Uterus (tissue), 3 donors: ENCODE measurements at regions not wholly inside any gene's neighbourhood (a gene's known extent, or its start where the extent isn't known, plus 50 kb on each side); places are given as distances from the start of the nearest gene placed in this dataset.

Experiments
- DNase-seq, 2 donors: peaks; one replicate each; pipeline ENCODE4 v3.0.0-alpha.2; 2019 to 2020
- H3K27ac ChIP-seq, 2 donors: fragments of 200-600 bp; sonication (generic); 1 replicate in 1 of 2; 2 replicates in 1 of 2; pipeline ENCODE4 v1.5.1; 2016 to 2018
- H3K27me3 ChIP-seq, 2 donors: fragments of 200-600 bp; sonication (generic); one replicate each; pipeline ENCODE4 v1.5.1; 2018 to 2019; ENCODE audit warnings: control low read depth in 1 of 2
- H3K36me3 ChIP-seq, 2 donors: fragments of 200-600 bp; sonication (generic); one replicate each; pipeline ENCODE4 v1.5.1; 2019; ENCODE audit warnings: control low read depth in 1 of 2
- H3K4me1 ChIP-seq, 2 donors: fragments of 200-600 bp; sonication (generic); one replicate each; pipeline ENCODE4 v1.5.1; 2018 to 2019; ENCODE audit warnings: control low read depth in 1 of 2
- H3K4me3 ChIP-seq, 2 donors: fragments of 200-600 bp; sonication (generic); 1 replicate in 1 of 2; 2 replicates in 1 of 2; pipeline ENCODE4 v1.5.1; 2018 to 2019; ENCODE audit warnings: mild to moderate bottlenecking in 1 of 2
- H3K9me3 ChIP-seq, 2 donors: fragments of 200-600 bp; sonication (generic); one replicate each; pipeline ENCODE4 v1.5.1; 2019; ENCODE audit warnings: control low read depth in 1 of 2
- CTCF ChIP-seq, 4 experiments: fragments of 200-600 bp in 2 of 4; fragments of 450-650 bp in 2 of 4; sonication (generic) in 2 of 4; IDR thresholded peaks; one replicate each; pipeline ENCODE4 v1.5.1; 2016 to 2019; ENCODE audit warnings: antibody characterized with exemption in 4 of 4, mild to moderate bottlenecking in 2 of 4, moderate library complexity in 1 of 4
- POLR2A ChIP-seq, 2 donors: fragments of 450-650 bp; IDR thresholded peaks; one replicate each; pipeline ENCODE4 v1.6.1; 2016; ENCODE audit warnings: antibody characterized with exemption in 2 of 2, mild to moderate bottlenecking in 1 of 2, moderate library complexity in 1 of 2
- intact Hi-C: fragments of 100-400 bp; cut with DNase I; formaldehyde crosslinking; loops from one replicate; pipeline ENCODE4 v1.15.1; 2023; ENCODE audit warnings: low total_unique reads
- donor health status: DM: yes; HTN: yes; CAD: no.

- H3K4me3 ChIP-seq: no peak overlapping the region
- H3K27ac ChIP-seq: no peak overlapping the region
Observed at GRCh38 chr6:84514089-84514971, 250.1 kb downstream of the TBX18 start.

GRCh38 chr6:84512391-84512790 lies 252.0 kb downstream of the TBX18 start:
- H3K36me3 ChIP-seq: no peaks in the 10 kb centered on the region
- H3K4me1 ChIP-seq: no peaks in the 10 kb centered on the region
- H3K4me3 ChIP-seq: no peak overlapping the region
- intact Hi-C loops: no loop called here
- H3K9me3 ChIP-seq: no peaks in the 10 kb centered on the region
- H3K27ac ChIP-seq: no peak overlapping the region
- no peak for DNase-seq
- H3K27me3 ChIP-seq: no peaks in the 10 kb centered on the region
- TF ChIP-seq CTCF (IDR thresholded peaks at IDR 0.05) (no peak), POLR2A (IDR thresholded peaks at IDR 0.05) (no peak)

More at GRCh38 chr6:84514089-84514971, 250.1 kb downstream of the TBX18 start:
- Histone ChIP-seq H3K36me3 (no peaks in the 10 kb centered on the region), H3K27me3 (no peaks in the 10 kb centered on the region), H3K4me1 (no peaks in the 10 kb centered on the region), H3K9me3 (no peaks in the 10 kb centered on the region)
- intact Hi-C loops: no loop called here
- no peak for DNase-seq
- TF ChIP-seq POLR2A (IDR thresholded peaks at IDR 0.05): no peak
- TF ChIP-seq CTCF (IDR thresholded peaks at IDR 0.05): no peak

DNA sequence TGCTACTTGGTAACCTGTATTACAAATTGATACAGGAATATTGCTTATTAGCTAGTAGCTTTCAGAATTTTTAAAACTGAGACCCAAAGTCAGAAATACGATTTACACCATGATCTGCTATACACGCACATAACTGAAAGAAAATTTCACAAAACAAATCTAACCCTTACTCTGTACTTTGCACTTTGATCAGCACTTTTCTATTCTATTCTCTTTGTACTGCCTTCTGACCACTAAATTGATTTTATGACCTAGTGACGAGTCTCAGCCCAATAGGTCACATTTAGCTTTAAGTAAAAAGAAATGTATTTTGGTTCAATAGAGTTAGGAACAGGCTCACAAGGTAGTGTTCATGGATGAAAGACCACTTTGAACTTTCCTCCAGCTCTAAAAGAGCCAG lies 252.5 kb downstream of the TBX18 start:
- TF ChIP-seq CTCF (IDR thresholded peaks at IDR 0.05): no peak
- TF ChIP-seq POLR2A (IDR thresholded peaks at IDR 0.05): no peak
- no peaks in the 10 kb centered on the region for H3K9me3 ChIP-seq
- no peak overlapping the region for H3K4me3 ChIP-seq
- no peaks in the 10 kb centered on the region for H3K4me1 ChIP-seq
- H3K27me3 ChIP-seq: no peaks in the 10 kb centered on the region
- intact Hi-C loops: no loop called here
- H3K36me3 ChIP-seq: no peaks in the 10 kb centered on the region
- H3K27ac ChIP-seq: no peak overlapping the region
- DNase-seq: no peak

DNA sequence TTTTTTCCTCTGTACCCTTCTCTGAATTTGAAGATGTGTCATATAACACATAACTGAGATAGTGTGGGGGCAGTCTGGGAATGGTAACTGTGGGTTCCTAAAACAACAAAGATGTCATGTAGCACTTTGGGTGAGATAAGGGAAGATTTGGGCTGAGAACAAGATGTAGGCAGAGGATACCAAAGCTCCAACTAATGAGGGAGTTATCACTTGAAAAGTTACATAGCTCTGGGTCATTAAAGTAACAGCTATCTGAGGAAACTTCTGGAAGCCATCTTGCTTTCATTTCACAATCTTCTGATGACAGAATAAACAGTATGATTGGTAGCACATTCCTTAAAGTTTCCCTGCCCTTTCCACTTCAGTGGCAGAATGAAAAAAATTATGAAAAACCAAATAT lies 255.4 kb downstream of the TBX18 start:
- no peaks in the 10 kb centered on the region for H3K9me3 ChIP-seq
- TF ChIP-seq POLR2A (IDR thresholded peaks at IDR 0.05) (no peak), CTCF (IDR thresholded peaks at IDR 0.05) (no peak)
- no peak overlapping the region for H3K4me3 ChIP-seq
- H3K27ac ChIP-seq: no peak overlapping the region
- no peaks in the 10 kb centered on the region for H3K27me3 ChIP-seq
- H3K4me1 ChIP-seq: no peaks in the 10 kb centered on the region
- intact Hi-C loops: no loop called here
- no peaks in the 10 kb centered on the region for H3K36me3 ChIP-seq
- no peak for DNase-seq

GRCh38 chr6:84508334-84508733 lies 256.1 kb downstream of the TBX18 start:
- no peak overlapping the region for H3K4me3 ChIP-seq
- no peak overlapping the region for H3K27ac ChIP-seq
- no peaks in the 10 kb centered on the region for H3K36me3 ChIP-seq
- no peaks in the 10 kb centered on the region for H3K4me1 ChIP-seq
- no peak for DNase-seq
- TF ChIP-seq POLR2A (IDR thresholded peaks at IDR 0.05) (no peak), CTCF (IDR thresholded peaks at IDR 0.05) (no peak)
- intact Hi-C loops: no loop called here
- H3K27me3 ChIP-seq: no peaks in the 10 kb centered on the region
- no peaks in the 10 kb centered on the region for H3K9me3 ChIP-seq
